GM12875 (cell line): ENCODE measurements at regions not wholly inside any gene's neighbourhood (a gene's known extent, or its start where the extent isn't known, plus 50 kb on each side); places are given as distances from the start of the nearest gene placed in this dataset.
A peak's percentile ranks its signal among the peaks of the same experiment; 100 is the strongest.
"Not testable (repeated sequence)": the region's sequence is repeated elsewhere in the genome, so short reads cannot be mapped to it uniquely, and the experiment has no call there.

Source experiments
- H3K4me3 ChIP-seq: one replicate; pipeline ENCODE4 v1.5.1; 2011; ENCODE audit warnings: low read depth, low read length, control low read depth
- TF ChIP-seq, protein P1 (sequence below): IDR thresholded peaks from 2 replicates; pipeline ENCODE4 v1.5.1; 2011; ENCODE audit warnings: low read depth, mild to moderate bottlenecking, control low read depth, inconsistent platforms, low read length, moderate library complexity, borderline replicate concordance; ENCODE audit not compliant: insufficient read depth

DNA sequence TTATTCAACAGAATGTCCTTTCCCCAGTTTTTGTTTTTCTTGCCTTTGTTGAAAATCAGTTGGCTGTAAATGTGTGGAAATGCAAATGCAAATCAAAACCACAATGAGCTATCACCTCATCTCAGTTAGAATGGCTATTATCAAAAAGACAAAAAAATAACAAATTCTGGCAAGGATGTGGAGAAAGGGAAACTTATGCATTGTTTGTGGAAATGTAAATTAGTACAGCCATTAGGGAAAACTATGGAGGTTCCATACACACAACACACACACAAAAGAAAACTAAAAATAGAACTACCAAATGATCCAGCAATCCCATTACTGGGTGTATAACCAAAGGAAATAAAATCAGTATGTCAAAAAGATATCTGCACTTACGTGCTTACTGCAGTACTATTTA lies 518.8 kb upstream of the ATXN7L3B start:
- TF ChIP-seq, protein P1, sequence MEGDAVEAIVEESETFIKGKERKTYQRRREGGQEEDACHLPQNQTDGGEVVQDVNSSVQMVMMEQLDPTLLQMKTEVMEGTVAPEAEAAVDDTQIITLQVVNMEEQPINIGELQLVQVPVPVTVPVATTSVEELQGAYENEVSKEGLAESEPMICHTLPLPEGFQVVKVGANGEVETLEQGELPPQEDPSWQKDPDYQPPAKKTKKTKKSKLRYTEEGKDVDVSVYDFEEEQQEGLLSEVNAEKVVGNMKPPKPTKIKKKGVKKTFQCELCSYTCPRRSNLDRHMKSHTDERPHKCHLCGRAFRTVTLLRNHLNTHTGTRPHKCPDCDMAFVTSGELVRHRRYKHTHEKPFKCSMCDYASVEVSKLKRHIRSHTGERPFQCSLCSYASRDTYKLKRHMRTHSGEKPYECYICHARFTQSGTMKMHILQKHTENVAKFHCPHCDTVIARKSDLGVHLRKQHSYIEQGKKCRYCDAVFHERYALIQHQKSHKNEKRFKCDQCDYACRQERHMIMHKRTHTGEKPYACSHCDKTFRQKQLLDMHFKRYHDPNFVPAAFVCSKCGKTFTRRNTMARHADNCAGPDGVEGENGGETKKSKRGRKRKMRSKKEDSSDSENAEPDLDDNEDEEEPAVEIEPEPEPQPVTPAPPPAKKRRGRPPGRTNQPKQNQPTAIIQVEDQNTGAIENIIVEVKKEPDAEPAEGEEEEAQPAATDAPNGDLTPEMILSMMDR = no peak
- no peak overlapping the region for H3K4me3 ChIP-seq

DNA sequence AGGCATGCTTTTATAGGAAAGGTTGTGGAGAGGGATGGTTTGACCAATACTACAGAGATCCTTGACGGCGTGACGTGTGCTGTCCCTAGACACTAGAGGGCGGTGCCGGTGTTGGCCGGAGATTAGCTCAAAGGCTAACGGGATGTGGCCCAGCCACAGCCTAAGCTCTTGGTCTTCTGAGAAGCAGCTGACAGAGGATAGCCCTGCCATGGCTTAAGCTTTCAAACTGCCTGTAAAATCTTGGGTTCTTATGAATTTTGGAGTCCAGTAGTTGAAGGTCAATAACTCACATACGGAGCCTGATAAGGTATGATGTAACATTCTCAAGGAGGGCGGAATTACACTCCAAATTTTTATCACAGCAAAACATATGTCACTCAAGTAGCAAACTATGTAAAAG lies 515.7 kb upstream of the ATXN7L3B start:
- TF ChIP-seq, protein P1 = peak; percentile 75
- H3K4me3 ChIP-seq = no peak overlapping the region

DNA sequence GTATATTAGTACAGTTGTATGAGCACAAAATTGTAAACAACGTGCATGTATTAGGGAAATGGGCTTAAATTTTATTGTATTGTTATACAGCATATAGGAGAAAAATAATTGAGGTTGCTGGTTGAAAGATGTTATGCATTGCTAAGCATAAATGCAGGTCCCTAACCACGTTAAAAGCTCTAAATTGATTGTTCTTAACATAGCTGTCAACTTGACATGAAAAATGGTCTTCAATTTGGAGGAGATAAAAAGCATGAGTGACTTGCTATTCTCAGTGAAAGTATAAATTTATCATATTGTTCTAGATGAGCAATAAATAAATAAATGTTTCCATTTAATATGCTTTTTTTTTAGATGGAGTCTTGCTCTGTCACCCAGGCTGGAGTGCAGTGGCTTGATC lies 506.6 kb upstream of the ATXN7L3B start:
- TF ChIP-seq, protein P1 = no peak
- no peak overlapping the region for H3K4me3 ChIP-seq

DNA sequence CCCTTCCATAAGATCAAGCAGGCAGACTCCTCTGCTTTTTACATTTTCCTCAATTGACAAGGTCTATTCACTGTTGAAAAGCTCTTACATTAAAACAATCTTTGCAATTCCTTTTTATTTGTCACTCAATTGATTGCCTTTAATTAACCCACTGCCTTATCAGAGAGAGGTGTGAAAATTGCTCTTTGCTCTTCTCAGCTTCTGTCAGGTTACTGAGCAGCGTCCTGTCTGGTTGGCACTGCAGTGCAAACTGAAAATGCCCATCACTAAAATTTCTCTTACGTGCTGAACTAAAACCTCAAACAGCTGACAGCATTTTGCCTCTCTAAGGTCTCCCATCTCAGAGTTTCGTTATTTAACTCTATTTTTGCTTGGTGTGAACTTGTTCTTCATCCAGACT lies 504.1 kb upstream of the ATXN7L3B start:
- H3K4me3 ChIP-seq = no peak overlapping the region
- TF ChIP-seq, protein P1 = no peak

DNA sequence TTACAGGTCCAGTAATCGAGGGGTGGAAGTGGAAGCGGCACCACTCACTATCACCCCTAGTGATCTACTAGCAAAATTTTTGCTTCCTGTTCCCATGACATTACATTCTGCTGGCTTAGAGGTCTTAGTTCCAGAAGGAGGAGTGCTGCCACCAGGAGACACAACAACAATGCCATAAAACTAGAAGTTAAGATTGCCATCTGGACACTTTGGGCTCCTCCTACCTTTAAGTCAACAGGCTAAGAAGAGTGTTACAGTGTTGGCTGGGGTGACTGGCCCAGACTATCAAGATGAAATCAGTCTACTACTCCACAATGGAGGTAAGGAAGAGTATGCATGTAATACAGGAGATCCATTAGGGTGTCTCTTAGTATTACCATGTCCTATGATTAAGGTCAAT lies 498.5 kb upstream of the ATXN7L3B start:
- H3K4me3 ChIP-seq = not testable (repeated sequence)

DNA sequence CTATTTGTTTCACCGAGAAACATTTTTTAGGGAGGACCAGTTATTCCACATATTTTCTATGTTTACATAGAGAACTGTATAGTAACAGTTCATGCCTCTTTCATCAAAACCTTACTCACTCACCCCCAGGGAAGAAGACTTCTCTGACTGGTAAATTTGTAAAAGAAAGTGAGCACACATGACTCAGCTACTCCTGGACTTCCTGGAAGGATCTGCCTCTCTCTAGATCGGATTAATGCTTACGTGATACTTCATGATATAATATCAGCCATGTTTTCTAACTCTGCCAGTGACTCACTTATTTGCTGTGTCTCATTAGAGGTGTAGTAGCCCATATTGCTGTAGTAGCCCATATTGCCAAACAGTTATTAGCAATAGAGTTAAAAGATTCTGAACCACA lies 494.3 kb upstream of the ATXN7L3B start:
- TF ChIP-seq, protein P1 = no peak
- H3K4me3 ChIP-seq = no peak overlapping the region

DNA sequence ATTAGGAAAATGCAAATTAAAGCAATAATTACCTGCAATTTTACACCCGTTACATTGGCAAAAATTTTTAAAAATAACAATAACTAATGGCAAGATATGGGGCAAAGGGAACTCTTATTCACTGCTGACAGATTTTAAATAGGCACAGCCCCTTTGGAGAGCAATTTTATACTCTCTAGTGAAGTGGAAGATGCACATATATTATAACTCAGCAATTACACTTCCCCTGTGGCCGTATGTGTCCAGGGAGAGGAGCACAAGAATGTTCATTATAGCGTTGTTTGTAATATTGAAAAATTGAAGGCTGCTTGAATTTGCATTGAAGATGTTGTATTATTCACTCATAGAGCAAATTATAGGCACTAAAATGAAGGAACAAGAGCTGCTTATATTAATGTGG lies 488.3 kb upstream of the ATXN7L3B start:
- TF ChIP-seq, protein P1 = no peak

DNA sequence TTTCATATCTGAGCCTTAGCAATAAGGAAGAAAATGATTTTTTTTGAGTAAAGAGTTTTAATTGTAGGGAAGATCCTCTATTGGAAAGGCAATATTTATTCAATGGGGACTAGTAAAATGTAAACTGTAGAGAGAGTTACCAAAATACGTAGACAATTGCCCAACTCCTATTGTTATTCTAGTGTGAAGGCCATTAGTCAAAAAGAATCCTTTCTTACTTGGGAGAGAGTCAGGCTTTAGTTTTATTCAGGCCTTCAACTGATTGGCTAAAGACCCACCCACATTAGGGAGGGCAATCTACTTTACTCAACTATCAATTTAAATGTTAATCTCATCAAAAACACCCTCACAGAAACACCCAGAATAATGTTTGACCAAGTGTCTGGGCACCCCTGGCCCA lies 485.8 kb upstream of the ATXN7L3B start:
- TF ChIP-seq, protein P1 = no peak
- H3K4me3 ChIP-seq = no peak overlapping the region

More for the DNA sequence above, 488.3 kb upstream of the ATXN7L3B start:
- H3K4me3 ChIP-seq = no peak overlapping the region
